IPS DF 4.7 (cell line): ENCODE measurements at regions not wholly inside any gene's neighbourhood (a gene's known extent, or its start where the extent isn't known, plus 50 kb on each side); places are given as distances from the start of the nearest gene placed in this dataset.

ENCODE experiments used
- DNase-seq: peaks from one replicate; pipeline ENCODE4 v3.0.0-alpha.2; 2013; ENCODE audit warnings: low spot score; ENCODE audit errors: extremely low read depth

- DNase-seq, result no peak
Measured at GRCh38 chr3:67288466-67289106, 290.5 kb downstream of the KBTBD8 start.

- DNase-seq, result no peak
Measured at GRCh38 chr3:67289626-67290025, 291.5 kb downstream of the KBTBD8 start.

GRCh38 chr3:67290438-67290837 is 292.3 kb downstream of the KBTBD8 start:
- no peak for DNase-seq

GRCh38 chr3:67291287-67292252 is 293.5 kb downstream of the KBTBD8 start:
- DNase-seq, result no peak

GRCh38 chr3:67292356-67293121 is 294.4 kb downstream of the KBTBD8 start:
- no peak for DNase-seq

- DNase-seq, result no peak
Measured at GRCh38 chr3:67294341-67294740, 296.2 kb downstream of the KBTBD8 start.

GRCh38 chr3:67296039-67296892 is 298.2 kb downstream of the KBTBD8 start:
- DNase-seq, result peak; percentile 28

GRCh38 chr3:67297715-67298475 is 299.8 kb downstream of the KBTBD8 start:
- no peak for DNase-seq

GRCh38 chr3:67301556-67301955 is 303.4 kb downstream of the KBTBD8 start:
- no peak for DNase-seq

- no peak for DNase-seq
Measured at GRCh38 chr3:67302489-67302888, 304.4 kb downstream of the KBTBD8 start.

- no peak for DNase-seq
Measured at GRCh38 chr3:67305160-67305559, 307.1 kb downstream of the KBTBD8 start.

GRCh38 chr3:67305922-67306321 is 307.8 kb downstream of the KBTBD8 start:
- no peak for DNase-seq

GRCh38 chr3:67311440-67311839 is 313.3 kb downstream of the KBTBD8 start:
- DNase-seq, result no peak

- no peak for DNase-seq
Measured at GRCh38 chr3:67312155-67312554, 314.0 kb downstream of the KBTBD8 start.

GRCh38 chr3:67318162-67318561 is 320.1 kb downstream of the KBTBD8 start:
- DNase-seq, result no peak

- DNase-seq, result no peak
Measured at GRCh38 chr3:67324554-67324953, 326.4 kb downstream of the KBTBD8 start.
